ENCODE measurements at regions not wholly inside any gene's neighbourhood (a gene's known extent, or its start where the extent isn't known, plus 50 kb on each side); places are given as distances from the start of the nearest gene placed in this dataset.

DNA sequence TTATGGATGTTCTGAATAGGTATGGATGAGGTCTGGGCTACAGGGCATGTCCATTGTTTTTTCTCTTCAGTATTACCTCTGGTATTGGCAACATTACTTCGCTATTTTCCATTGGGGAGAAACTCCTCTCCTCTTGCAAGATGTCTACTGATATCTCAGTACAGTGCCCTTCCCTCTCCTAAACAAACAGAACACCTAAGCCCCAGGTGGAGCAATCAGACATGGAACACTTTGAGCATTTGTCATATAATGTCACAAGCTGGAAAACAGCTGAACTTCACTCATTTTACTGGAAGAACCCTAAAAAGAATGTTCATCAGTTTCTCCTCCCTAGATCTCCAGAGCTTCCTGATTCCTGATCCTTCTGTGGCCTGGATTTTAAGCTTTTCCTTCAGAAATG, 339.8 kb downstream of the FRK start:
- no peak for DNase-seq (ENCODE audit: low read depth)

DNA sequence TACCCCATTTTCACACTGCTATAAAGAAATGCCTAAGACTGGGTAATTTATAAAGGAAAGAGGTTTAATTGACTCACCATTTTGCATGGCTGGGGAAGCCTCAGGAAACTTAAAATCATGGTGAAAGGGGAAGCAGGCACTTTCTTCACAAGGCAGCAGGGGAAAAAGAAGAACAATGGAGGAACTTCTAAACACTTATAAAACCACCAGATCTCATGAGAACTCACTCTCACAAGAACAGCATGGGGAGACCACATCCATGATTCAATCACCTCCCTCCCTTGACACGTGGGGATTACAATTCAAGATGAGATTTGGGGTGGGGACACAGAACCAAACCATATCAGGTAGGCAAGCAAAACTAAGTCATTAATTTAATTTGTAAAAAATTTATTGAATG, 343.2 kb downstream of the FRK start:
- DNase-seq (ENCODE audit: low read depth): no peak

DNA sequence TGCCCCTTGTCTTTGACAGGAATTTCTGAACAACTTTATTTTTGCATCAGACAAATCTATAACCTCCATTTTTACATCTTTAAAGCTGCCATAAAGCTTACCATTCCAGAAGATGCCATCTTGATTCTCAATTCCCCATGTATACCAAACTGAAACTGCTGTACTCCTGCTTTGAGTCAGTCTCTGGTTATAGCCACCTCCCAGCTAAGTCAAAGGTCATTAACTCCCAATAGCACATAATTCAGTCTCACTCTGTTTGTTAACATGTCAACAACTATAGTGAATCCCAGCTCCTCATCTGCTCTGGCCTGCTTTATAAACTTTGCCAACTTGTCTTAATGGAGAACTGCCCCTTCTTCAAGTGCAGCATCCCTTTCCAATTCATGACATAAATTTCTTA, 343.6 kb downstream of the FRK start:
- DNase-seq (ENCODE audit: low read depth): no peak

DNA sequence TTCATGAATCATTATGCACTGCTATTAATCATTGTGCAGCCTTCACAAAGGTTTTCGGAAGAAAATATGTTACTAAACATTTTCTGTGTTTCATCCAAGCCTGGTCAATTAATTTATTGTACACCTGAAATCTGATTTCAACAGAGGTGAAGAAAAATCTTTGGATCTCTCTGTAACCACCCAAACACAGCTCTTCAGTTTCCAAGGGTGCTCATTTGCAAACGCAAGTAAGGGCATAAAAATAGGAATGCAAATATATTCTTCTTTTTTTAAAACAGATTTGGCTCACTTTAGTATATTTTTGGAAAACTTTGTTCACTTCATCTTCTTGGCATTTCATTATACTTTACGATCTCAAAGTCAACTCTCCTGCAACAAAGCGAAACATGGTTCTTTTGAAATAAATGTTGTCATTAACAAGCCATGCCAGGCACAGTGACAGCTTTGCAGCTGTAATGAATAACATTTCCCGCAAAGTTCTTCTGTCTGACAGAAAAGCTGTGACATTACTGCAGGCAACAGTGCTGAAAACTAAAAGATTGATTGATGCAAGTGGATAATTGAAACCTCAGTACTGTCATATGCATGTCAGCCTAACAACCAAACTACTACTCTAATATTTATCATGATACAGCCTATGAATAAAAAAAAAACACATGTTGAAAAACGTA, 348.3 kb downstream of the FRK start:
- no peak for DNase-seq (ENCODE audit: low read depth)

DNA sequence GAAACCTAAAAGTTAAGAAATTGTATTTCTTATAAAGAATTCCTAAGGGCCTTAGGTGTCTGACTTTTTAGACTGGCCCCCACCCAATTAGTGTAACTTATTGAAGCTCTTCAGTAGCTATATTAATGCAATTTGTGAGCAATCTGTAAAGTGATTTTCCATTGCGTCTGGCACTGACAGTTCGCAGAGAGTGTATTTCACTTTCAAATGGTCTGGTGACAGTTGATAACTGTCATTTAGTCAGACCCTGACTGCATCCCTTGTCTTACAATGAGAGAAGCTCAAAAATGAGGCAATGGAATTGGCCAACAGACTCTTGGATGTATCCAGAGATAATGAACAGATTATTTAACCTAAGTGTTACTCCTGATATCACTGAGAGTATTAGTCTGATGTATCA, 351.8 kb downstream of the FRK start:
- no peak for DNase-seq (ENCODE audit: low read depth)

DNA sequence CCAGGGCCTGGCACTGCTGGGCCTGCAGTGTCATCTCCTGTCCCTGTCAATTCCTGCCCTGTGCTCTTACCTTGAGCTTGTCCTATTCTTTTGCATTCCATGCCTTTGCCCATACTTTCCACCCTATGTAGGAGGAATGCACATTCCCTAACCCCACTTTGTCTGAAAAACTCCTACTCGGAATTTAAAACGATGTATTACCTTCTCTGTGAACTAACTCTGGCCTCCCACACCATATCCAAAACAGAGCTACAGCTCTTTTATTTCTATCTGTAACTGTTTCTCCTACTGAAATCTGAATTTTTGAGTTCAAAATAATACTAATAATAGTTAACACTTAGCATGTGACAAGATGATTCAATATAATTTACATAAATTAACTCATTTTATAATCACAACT, 353.7 kb downstream of the FRK start:
- DNase-seq (ENCODE audit: low read depth): no peak

DNA sequence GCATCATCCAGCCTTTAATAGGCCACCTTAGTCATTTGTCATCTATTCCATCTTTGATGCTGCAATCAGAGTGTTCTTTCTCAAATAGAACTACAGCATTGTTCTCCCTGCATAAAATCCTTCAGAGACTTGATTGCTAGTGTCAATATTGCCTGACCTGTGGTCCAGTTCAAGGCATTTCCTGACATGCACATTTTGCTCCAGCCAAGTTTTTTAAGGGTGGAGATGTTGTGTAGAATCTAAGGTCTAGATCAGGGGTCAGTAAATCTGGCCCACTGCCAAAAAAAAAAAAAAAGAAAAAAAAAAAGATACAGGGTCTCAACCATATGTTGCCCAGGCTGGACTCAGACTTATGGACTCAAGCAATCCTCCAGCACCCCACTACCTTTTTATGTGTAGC, 354.4 kb downstream of the FRK start:
- DNase-seq (ENCODE audit: low read depth): no peak

DNA sequence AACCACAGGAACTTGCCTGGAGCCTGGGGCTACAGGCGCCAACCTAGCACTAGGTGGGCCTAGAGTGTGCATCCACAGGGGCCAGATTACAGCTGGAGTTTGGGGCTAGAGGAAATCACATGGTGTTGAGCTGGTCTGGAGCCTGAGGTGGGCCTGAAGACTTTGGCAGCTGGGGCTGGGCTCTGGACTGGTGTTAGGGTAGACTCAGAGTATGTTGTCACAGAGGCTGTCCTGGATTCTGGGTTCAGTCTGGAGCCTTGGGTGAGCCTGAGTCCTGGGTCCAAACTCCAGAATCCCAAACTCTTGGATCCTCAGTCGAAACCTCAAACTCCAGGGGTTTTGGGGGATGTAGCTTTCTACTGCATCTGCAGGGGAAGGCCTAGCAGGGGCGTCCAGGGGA, 356.7 kb downstream of the FRK start:
- DNase-seq (ENCODE audit: low read depth): no peak

DNA sequence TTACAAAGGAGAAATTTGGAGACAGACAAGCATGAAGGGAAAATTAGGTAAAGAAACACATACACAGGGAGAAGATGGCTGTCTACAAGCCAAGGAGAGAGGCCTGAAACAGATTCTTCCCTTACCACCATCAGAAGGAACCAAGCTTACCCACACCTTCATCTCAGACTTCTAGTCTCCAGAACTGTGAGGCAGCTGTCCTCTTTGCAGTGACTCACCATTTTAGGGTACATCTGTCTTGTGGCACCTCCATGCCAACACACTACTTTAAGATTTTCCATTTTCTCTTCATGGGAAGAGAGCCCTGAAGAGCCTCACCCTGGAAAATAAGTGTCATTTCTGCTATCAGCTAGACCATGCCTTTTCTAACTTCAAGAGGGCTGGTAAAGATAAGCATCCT, 369.3 kb downstream of the FRK start:
- DNase-seq (ENCODE audit: low read depth): no peak

DNA sequence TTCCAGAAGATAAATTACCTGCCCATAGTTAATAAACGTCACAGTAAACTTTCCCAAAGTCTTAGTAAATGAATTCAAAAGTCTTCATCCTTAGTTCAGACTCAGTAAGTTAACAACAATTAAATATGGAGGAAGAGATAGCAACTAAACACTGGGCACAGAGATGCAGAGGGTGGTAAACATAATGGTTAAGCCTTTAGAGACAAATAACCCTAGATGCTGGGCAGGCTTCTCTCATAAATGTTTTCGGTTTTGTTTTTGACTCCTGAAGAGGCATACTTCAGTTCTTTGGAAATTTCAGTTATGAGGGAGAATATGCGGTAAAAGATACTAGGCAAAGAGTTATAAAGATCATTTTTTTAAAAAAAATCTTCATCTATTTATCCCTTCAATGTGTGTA, 369.8 kb downstream of the FRK start:
- DNase-seq (ENCODE audit: low read depth): no peak

DNA sequence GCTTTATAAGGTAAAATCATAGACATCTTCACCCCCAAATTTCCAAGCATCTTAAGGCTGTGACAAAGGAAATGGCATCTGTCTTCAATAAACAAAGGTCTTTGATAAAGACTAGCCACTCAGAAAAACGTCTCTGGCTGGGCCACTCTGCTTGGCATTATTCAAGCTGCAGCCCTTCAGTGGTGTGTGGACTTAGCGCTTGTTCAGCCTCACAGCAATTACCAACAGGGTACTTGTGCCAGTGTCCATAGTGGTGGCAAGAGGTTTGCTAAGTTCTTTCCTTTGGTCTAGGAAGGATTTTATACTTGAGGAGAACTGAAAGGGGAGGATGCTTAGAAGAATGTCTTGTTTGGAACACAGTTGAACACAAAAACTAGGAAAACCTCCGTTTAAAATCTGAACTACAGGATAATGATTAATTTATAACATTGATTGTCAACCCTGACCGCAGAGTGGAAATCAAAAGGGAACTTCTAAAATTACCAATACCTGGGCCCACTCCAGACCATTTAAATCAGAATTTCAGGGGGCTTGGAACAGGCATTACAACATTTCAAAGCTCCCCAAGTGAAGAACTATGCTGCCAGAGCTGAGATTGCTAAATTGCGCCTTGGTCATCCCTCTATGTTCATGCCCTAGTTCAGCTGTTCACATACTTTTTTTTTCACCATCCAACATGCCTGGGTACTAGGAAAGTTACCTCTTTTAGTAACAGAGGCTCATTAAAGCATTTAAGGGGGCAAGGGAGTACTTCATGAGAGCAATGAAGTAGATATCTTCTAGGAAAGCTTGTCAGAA, 378.5 kb downstream of the FRK start:
- DNase-seq (ENCODE audit: low read depth): no peak

DNA sequence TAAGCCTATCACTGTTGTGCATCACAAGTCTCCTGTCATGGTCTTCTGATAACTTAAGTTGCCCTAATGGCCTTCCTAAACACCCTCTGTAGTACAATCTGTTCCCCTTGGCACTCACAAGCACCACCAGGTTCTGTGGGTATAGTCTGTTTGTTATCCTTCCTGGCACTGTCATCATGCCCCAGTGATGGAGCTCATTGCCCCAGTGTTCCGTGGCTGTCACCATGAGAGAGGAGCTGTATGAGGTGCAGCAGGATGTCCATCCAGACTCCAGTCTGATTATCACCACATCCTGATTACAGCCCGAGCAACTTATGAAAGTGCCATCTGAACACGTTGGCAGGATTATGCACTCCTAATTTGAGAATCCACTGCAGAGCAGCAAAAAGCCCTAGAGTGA, 380.1 kb downstream of the FRK start:
- no peak for DNase-seq (ENCODE audit: low read depth)

DNA sequence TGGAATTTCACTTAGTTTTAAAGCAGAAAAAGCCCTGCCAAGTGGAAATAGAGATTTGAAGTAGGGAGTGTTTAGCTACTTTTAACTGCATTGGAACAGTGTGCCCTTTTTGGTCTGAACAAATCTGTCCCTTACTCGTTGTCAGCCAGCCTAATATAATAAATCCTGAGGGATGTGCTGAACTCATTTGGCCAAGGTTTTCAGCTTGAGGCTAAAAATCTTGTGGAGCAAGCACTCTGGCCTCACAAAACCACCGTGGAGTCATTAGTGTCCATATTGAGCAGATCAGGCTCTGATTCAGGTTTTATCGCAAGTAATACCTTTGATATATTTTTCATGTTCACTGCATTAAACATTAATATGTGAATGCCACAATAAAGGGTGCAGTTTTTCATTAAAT, 383.5 kb downstream of the FRK start:
- DNase-seq (ENCODE audit: low read depth): no peak

DNA sequence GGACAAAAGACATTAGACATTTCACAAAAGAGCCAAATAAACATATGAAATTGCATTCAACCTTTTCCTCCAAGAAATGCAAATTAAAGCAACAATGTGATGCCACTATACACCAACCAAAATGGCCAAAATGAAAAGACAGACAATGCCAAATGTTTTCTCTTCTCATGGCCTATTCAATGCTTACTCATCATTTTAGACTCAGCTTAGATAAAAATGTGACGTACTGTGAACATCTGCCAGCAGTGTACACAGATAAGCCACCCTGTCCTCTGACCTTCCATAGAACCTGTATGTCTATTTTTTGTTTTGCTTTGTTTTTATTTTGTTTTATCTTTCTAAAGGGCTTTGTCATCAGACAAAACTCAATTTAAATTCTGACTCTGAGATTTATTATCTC, 385.2 kb downstream of the FRK start:
- no peak for DNase-seq (ENCODE audit: low read depth)

DNA sequence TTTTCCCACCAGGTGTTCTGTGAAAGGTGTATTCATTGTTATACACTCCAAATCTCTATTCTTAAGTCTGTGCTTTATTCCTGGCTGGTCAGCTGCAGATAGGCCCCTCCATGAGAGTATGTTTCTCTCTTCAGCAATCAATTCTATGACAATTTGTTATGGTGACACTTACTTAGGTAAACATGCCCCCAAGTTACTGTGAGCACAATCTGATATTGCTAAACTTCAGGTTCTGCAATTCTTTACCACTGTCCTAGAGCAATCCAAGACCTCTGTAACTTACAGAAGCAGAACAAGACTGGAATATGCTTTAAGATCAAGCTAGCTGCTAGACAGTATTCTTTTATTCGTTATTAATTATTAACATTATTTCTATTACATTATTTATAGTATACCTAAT, 391.9 kb downstream of the FRK start:
- no peak for DNase-seq (ENCODE audit: low read depth)

DNA sequence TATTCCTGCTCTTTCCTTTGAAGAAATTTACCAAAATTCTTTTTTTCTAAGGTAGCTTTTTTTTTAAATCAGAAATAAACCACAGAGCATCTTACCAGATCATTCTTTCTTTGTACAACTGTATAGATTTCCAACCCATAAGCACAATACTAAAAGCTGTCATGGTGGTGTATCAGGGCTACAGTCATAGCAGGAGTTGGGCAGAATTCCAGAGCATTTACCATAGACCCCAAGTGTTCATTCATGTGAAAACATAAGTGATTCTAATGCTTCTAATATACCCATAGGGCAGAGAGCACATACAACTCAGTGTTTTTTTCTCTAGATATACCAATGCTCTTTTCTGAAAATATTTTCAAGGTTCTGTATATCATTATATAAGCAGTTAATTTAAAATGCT, 392.5 kb downstream of the FRK start:
- DNase-seq (ENCODE audit: low read depth): no peak

DNA sequence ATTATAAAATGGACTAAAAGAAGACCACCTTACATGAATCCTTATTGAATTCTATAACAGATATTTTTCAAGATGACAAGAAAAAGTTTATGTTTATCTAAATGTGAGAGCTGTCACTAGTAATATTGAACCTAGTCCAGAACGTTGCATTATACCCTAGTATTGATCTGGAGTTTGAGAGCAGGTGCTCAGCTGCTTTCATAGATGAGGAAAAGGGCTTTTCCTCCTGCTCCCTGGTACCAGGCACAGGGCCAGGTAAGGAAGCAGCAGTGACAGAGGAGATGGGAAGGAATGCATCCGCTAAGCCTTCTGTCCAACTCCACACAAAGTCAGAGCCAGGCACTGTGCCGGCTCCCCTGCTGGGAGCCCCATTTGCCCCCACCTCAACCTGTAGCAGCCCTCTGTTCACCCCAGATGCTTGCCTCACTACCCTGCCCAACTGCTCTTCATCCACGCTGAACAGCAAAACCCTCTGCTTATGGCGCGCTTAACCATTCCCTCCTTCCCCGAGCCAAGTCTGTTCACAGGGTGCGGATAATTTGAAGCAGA, 393.1 kb downstream of the FRK start:
- DNase-seq (ENCODE audit: low read depth): no peak

DNA sequence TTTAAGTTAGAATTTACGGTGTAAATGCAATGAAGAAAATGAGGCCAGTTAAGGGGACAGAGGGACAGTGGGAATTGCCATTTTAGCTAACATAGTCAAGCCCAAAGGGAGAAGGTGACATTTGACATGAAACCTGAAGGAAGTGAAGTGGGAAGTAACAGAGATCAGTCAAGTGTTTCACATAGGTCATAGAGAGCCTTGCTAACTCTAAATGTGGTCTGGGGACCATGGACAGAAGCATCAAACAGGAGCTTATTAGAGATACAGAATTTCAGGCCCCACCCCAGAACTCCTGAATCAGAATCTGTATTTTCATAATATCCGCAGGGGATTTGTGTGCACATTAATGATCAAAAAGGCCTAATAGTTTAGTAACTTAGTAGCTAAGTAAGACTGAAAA, 393.7 kb downstream of the FRK start:
- no peak for DNase-seq (ENCODE audit: low read depth)

DNA sequence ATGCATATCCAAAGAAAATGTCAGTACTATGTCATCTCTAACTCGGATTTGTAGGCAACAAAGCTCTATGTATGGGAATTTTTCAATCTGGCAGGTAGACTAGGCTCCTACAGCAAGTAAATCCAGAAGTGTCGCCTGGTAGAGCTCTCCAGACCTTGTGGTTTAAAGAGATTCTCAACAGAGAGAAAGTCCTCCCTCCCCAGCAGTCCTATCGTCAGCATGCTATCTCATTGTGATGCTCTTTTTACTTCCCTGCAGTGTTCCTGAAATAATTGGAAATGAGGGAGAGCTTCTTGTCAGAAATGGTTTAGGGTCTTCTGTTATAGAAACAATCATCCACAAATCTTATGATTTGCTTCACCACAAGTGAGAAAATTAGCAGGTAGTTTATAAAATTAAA, 395.4 kb downstream of the FRK start:
- no peak for DNase-seq (ENCODE audit: low read depth)

DNA sequence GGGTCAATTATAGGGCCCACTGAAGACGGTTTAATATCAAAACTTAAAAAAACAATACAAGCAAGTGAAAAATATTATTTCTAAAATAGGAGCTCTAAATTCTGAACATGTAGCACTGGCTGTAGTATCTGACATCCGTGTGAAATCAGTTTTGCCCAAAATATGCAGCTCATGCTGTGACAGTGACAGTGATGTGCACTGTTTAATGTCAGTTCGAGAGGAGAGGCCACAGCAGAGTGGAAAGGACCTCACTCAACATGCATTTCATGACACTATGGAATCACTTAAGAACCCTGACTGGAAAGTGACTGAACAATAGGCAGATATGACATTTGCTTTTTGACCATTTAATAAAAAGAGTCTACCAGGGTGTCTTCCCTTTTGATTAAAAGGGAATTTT, 397.0 kb downstream of the FRK start:
- DNase-seq (ENCODE audit: low read depth): no peak

DNA sequence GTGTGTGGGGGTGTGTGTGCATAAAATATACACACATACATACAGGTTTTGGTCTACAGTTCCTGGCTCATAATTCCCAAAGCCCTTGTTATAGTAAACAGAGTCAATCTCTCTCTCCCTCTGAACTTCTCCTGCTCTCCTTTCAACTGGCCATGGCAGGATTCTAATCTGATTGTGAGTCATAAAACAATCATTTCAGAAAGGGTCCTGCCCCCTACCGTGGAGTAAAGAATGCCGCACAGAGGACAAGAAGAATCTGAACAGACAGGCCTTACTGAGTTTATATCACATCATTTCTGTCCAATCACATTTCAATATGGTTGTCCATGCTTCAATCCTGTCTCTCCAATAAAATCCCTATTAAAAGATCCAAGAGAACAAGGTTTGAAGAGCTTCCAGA, 416.9 kb downstream of the FRK start:
- DNase-seq (ENCODE audit: low read depth): peak; percentile 2

DNA sequence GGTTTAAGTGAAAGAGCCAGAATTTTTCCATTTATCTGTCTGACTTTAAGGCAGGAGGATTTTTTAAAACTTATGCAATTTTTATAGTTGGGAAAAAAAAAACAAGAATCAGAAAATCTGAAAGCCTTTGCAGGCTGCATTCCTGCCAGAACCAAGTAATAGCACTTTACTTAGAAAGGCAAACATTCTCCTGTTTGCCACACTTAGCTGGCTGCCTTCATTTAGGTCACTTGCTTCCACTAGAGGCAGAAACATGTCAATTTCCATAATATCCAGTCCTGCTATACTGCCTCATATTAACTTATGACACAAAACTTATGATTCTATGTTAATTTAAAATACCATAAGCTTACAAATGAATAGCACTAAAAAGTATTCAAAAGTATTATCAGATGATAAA, 425.8 kb downstream of the FRK start:
- DNase-seq (ENCODE audit: low read depth): no peak

DNA sequence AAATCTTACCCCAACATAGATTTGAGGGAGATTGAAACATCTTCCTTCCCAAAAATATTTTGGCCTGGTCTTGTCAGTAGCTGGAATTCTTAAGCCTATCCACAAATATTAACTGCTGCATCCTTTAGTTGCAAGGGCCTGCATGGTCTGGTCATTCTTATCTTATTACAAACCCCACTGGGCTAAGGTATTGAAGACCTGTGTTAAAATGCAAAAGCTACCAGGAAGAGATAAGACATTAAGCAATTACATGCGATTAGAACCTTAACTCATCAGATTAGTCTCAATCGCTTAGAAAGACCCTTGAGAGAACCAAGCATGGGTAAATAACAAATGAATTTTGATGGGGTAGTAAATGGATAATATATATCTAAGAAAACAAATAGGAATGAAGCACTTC, 426.6 kb downstream of the FRK start:
- no peak for DNase-seq (ENCODE audit: low read depth)

DNA sequence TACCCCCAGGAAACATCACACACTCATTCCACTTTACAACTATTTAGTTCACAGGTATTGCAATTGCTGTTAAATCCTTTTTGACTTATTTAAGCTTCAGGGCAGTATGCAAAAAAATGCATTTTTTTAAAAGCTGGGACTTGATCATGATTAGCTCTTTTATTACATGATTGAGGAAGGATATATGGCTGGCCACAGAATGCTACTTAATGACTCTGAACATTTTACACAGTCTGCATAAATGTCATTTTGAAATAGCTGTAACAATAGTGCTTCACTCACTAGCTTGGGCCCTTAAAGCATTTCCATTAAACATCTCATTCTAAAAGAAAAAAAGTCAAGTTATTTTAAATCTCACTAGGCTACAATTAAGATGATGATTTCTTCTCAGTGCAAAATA, 429.7 kb downstream of the FRK start:
- no peak for DNase-seq (ENCODE audit: low read depth)
